ENCODE measurements at regions not wholly inside any gene's neighbourhood (a gene's known extent, or its start where the extent isn't known, plus 50 kb on each side); places are given as distances from the start of the nearest gene placed in this dataset.

- H3K4me2 ChIP-seq (ENCODE audit: low read length): no peak overlapping the region
- no peak overlapping the region for H3K4me3 ChIP-seq (ENCODE audit: low read length)
- H3K9ac ChIP-seq (ENCODE audit: low read length): no peak overlapping the region
- TF ChIP-seq EZH2phosphoT487 (IDR thresholded peaks at IDR 0.05; ENCODE audit: low read depth): no peak
- TF ChIP-seq CTCF (IDR thresholded peaks at IDR 0.05; ENCODE audit: low read depth, low read length): no peak
- H3K27ac ChIP-seq (ENCODE audit: low read length): no peak overlapping the region
- no peaks in the 10 kb centered on the region for H3K79me2 ChIP-seq (ENCODE audit: low read length)
- H2AFZ ChIP-seq (ENCODE audit: low read depth, low read length): no peak overlapping the region
- no peaks in the 10 kb centered on the region for H3K36me3 ChIP-seq (replicated peaks; ENCODE audit: low read depth, low read length)
- H3K4me1 ChIP-seq (ENCODE audit: low read length): no peaks in the 10 kb centered on the region
- H3K27me3 ChIP-seq (ENCODE audit: low read depth, low read length): no peaks in the 10 kb centered on the region
- no peaks in the 10 kb centered on the region for H4K20me1 ChIP-seq (ENCODE audit: insufficient read depth, low read length)
- H3K9me3 ChIP-seq (ENCODE audit: insufficient read depth, low read length): no peaks in the 10 kb centered on the region
Observed at GRCh38 chr9:108100571-108100970, 611.0 kb upstream of the KLF4 start.

- no peak overlapping the region for H2AFZ ChIP-seq (ENCODE audit: low read depth, low read length)
- no peak for TF ChIP-seq CTCF (IDR thresholded peaks at IDR 0.05; ENCODE audit: low read depth, low read length)
- TF ChIP-seq EZH2phosphoT487 (IDR thresholded peaks at IDR 0.05; ENCODE audit: low read depth): no peak
- H3K27ac ChIP-seq (ENCODE audit: low read length): no peak overlapping the region
Observed at GRCh38 chr9:108099854-108100253, 610.3 kb upstream of the KLF4 start.

GRCh38 chr9:108095496-108095895, 605.9 kb upstream of the KLF4 start:
- H2AFZ ChIP-seq (ENCODE audit: low read depth, low read length): no peak overlapping the region

More at GRCh38 chr9:108099854-108100253, 610.3 kb upstream of the KLF4 start:
- H3K9ac ChIP-seq (ENCODE audit: low read length): no peak overlapping the region
- H3K36me3 ChIP-seq (replicated peaks; ENCODE audit: low read depth, low read length): no peaks in the 10 kb centered on the region
- H3K4me1 ChIP-seq (ENCODE audit: low read length): no peaks in the 10 kb centered on the region
- no peaks in the 10 kb centered on the region for H3K27me3 ChIP-seq (ENCODE audit: low read depth, low read length)
- H3K79me2 ChIP-seq (ENCODE audit: low read length): no peaks in the 10 kb centered on the region
- H3K4me3 ChIP-seq (ENCODE audit: low read length): no peak overlapping the region
- no peaks in the 10 kb centered on the region for H4K20me1 ChIP-seq (ENCODE audit: insufficient read depth, low read length)
- no peaks in the 10 kb centered on the region for H3K9me3 ChIP-seq (ENCODE audit: insufficient read depth, low read length)
- no peak overlapping the region for H3K4me2 ChIP-seq (ENCODE audit: low read length)

GRCh38 chr9:108094676-108094993, 605.1 kb upstream of the KLF4 start:
- Histone ChIP-seq H3K27ac (ENCODE audit: low read length) (no peak overlapping the region), H3K4me3 (ENCODE audit: low read length) (no peak overlapping the region), H3K36me3 (replicated peaks; ENCODE audit: low read depth, low read length) (no peaks in the 10 kb centered on the region), H3K4me2 (ENCODE audit: low read length) (no peak overlapping the region), H3K9me3 (ENCODE audit: insufficient read depth, low read length) (no peaks in the 10 kb centered on the region), H3K9ac (ENCODE audit: low read length) (no peak overlapping the region), H4K20me1 (ENCODE audit: insufficient read depth, low read length) (no peaks in the 10 kb centered on the region), H2AFZ (ENCODE audit: low read depth, low read length) (no peak overlapping the region), H3K79me2 (ENCODE audit: low read length) (no peaks in the 10 kb centered on the region), H3K27me3 (ENCODE audit: low read depth, low read length) (no peaks in the 10 kb centered on the region; the same call in 1 of the 2 replicates), H3K4me1 (ENCODE audit: low read length) (no peaks in the 10 kb centered on the region)
- TF ChIP-seq EZH2phosphoT487 (IDR thresholded peaks at IDR 0.05; ENCODE audit: low read depth) (no peak), CTCF (IDR thresholded peaks at IDR 0.05; ENCODE audit: low read depth, low read length) (no peak)

More at GRCh38 chr9:108095496-108095895, 605.9 kb upstream of the KLF4 start:
- Histone ChIP-seq H4K20me1 (ENCODE audit: insufficient read depth, low read length) (no peaks in the 10 kb centered on the region), H3K4me2 (ENCODE audit: low read length) (no peak overlapping the region), H3K27me3 (ENCODE audit: low read depth, low read length) (no peaks in the 10 kb centered on the region; the same call in 1 of the 2 replicates), H3K9me3 (ENCODE audit: insufficient read depth, low read length) (no peaks in the 10 kb centered on the region), H3K4me3 (ENCODE audit: low read length) (no peak overlapping the region), H3K4me1 (ENCODE audit: low read length) (no peaks in the 10 kb centered on the region), H3K79me2 (ENCODE audit: low read length) (no peaks in the 10 kb centered on the region), H3K36me3 (replicated peaks; ENCODE audit: low read depth, low read length) (no peaks in the 10 kb centered on the region), H3K27ac (ENCODE audit: low read length) (no peak overlapping the region), H3K9ac (ENCODE audit: low read length) (no peak overlapping the region)
- TF ChIP-seq EZH2phosphoT487 (IDR thresholded peaks at IDR 0.05; ENCODE audit: low read depth): no peak
- no peak for TF ChIP-seq CTCF (IDR thresholded peaks at IDR 0.05; ENCODE audit: low read depth, low read length)
